ENCODE measurements at regions not wholly inside any gene's neighbourhood (a gene's known extent, or its start where the extent isn't known, plus 50 kb on each side); places are given as distances from the start of the nearest gene placed in this dataset.

GRCh38 chr5:106136061-106136460, 1534.7 kb downstream of the EFNA5 start:
- no peak for DNase-seq (ENCODE audit: low read depth, low spot score)
- H3K27ac ChIP-seq = no peak overlapping the region

GRCh38 chr5:106135473-106135872, 1535.3 kb downstream of the EFNA5 start:
- DNase-seq (ENCODE audit: low read depth, low spot score) = no peak

GRCh38 chr5:106134549-106134948, 1536.2 kb downstream of the EFNA5 start:
- DNase-seq (ENCODE audit: low read depth, low spot score) = no peak
- H3K27ac ChIP-seq = no peak overlapping the region

More at GRCh38 chr5:106135473-106135872, 1535.3 kb downstream of the EFNA5 start:
- no peak overlapping the region for H3K27ac ChIP-seq

GRCh38 chr5:106127985-106128384, 1542.8 kb downstream of the EFNA5 start:
- no peak for DNase-seq (ENCODE audit: low read depth, low spot score)

GRCh38 chr5:106127341-106127781, 1543.4 kb downstream of the EFNA5 start:
- DNase-seq (ENCODE audit: low read depth, low spot score) = peak; percentile 29
- H3K27ac ChIP-seq = no peak overlapping the region

More at GRCh38 chr5:106127985-106128384, 1542.8 kb downstream of the EFNA5 start:
- H3K27ac ChIP-seq = no peak overlapping the region

GRCh38 chr5:106121972-106122605, 1548.6 kb downstream of the EFNA5 start:
- H3K27ac ChIP-seq = no peak overlapping the region
- DNase-seq (ENCODE audit: low read depth, low spot score) = no peak

- DNase-seq (ENCODE audit: low read depth, low spot score) = no peak
Observed at GRCh38 chr5:106116682-106117081, 1554.1 kb downstream of the EFNA5 start.

GRCh38 chr5:106113922-106114321, 1556.8 kb downstream of the EFNA5 start:
- DNase-seq (ENCODE audit: low read depth, low spot score) = no peak
- H3K27ac ChIP-seq = no peak overlapping the region

More at GRCh38 chr5:106116682-106117081, 1554.1 kb downstream of the EFNA5 start:
- no peak overlapping the region for H3K27ac ChIP-seq

- H3K27ac ChIP-seq = no peak overlapping the region
- DNase-seq (ENCODE audit: low read depth, low spot score) = no peak
Observed at GRCh38 chr5:106106384-106106783, 1564.4 kb downstream of the EFNA5 start.

- H3K27ac ChIP-seq = no peak overlapping the region
- DNase-seq (ENCODE audit: low read depth, low spot score) = no peak
Observed at GRCh38 chr5:106097340-106097739, 1573.4 kb downstream of the EFNA5 start.

GRCh38 chr5:106094839-106095238, 1575.9 kb downstream of the EFNA5 start:
- DNase-seq (ENCODE audit: low read depth, low spot score) = no peak
- H3K27ac ChIP-seq = no peak overlapping the region

GRCh38 chr5:106094204-106094607, 1576.5 kb downstream of the EFNA5 start:
- peak; percentile 93 for DNase-seq (ENCODE audit: low read depth, low spot score)
- peak overlapping the region; percentile 12 for H3K27ac ChIP-seq

- H3K27ac ChIP-seq = no peak overlapping the region
- no peak for DNase-seq (ENCODE audit: low read depth, low spot score)
Observed at GRCh38 chr5:106093134-106093533, 1577.6 kb downstream of the EFNA5 start.

GRCh38 chr5:106092455-106092854, 1578.3 kb downstream of the EFNA5 start:
- no peak for DNase-seq (ENCODE audit: low read depth, low spot score)
- no peak overlapping the region for H3K27ac ChIP-seq

GRCh38 chr5:106089073-106089472, 1581.7 kb downstream of the EFNA5 start:
- no peak overlapping the region for H3K27ac ChIP-seq
- no peak for DNase-seq (ENCODE audit: low read depth, low spot score)

GRCh38 chr5:106088462-106088861, 1582.3 kb downstream of the EFNA5 start:
- H3K27ac ChIP-seq = no peak overlapping the region
- no peak for DNase-seq (ENCODE audit: low read depth, low spot score)

GRCh38 chr5:106086352-106086751, 1584.4 kb downstream of the EFNA5 start:
- H3K27ac ChIP-seq = no peak overlapping the region
- DNase-seq (ENCODE audit: low read depth, low spot score) = no peak

GRCh38 chr5:106085556-106085955, 1585.2 kb downstream of the EFNA5 start:
- no peak overlapping the region for H3K27ac ChIP-seq
- DNase-seq (ENCODE audit: low read depth, low spot score) = no peak

- H3K27ac ChIP-seq = no peak overlapping the region
- no peak for DNase-seq (ENCODE audit: low read depth, low spot score)
Observed at GRCh38 chr5:106085136-106085535, 1585.6 kb downstream of the EFNA5 start.

- H3K27ac ChIP-seq = no peak overlapping the region
Observed at GRCh38 chr5:106080535-106080934, 1590.2 kb downstream of the EFNA5 start.

GRCh38 chr5:106076655-106077054, 1594.1 kb downstream of the EFNA5 start:
- no peak overlapping the region for H3K27ac ChIP-seq
- DNase-seq (ENCODE audit: low read depth, low spot score) = no peak

More at GRCh38 chr5:106080535-106080934, 1590.2 kb downstream of the EFNA5 start:
- no peak for DNase-seq (ENCODE audit: low read depth, low spot score)

GRCh38 chr5:106072208-106072607, 1598.5 kb downstream of the EFNA5 start:
- no peak for DNase-seq (ENCODE audit: low read depth, low spot score)

More at GRCh38 chr5:106072208-106072607, 1598.5 kb downstream of the EFNA5 start:
- H3K27ac ChIP-seq = no peak overlapping the region
